ENCODE measurements at regions not wholly inside any gene's neighbourhood (a gene's known extent, or its start where the extent isn't known, plus 50 kb on each side); places are given as distances from the start of the nearest gene placed in this dataset.

DNA sequence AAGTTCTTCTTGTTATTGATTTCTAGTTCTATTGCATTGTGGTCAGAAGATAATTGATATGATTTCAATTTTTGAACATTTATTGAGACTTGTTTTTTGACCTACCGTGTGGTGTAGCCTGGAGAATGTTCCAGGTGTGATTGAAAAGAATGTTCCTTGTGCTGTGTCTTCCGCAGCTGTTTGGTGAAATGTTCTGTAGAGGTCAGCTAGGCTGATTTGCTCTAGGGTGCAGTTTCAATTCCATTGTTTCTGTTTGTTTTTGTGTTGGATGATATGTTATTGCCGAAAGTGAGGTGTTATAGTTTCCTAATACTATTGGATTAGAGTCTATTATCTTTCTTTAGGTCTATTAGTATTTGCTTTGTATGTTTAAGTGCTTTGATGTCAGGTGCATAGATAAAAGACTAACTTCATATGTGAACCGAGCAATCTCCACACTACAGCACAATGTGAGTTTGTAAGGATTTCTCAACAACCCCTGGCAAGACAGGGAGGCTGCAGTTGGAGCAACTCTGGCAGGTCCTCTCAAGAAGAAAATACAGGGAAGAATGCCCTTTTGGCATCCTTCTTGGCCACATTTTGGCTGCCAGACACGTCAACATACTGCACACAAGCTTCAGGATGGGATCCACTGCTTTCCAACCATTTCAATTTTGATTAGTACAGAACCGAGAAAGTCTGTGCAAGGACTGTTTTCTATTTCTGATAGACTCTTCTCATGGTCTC is 320.7 kb downstream of the RNF144B start:
- TF ChIP-seq TCF12 (IDR thresholded peaks at IDR 0.05; ENCODE audit: low read depth) (no peak), YY1 (IDR thresholded peaks at IDR 0.05; ENCODE audit: low read depth) (no peak), TAF1 (IDR thresholded peaks at IDR 0.05; ENCODE audit: low read depth) (no peak), RAD21 (IDR thresholded peaks at IDR 0.05; ENCODE audit: low read depth) (no peak), EGR1 (IDR thresholded peaks at IDR 0.05) (no peak), CREB1 (IDR thresholded peaks at IDR 0.05; ENCODE audit: low read depth) (no peak), CEBPB (IDR thresholded peaks at IDR 0.05) (no peak), NFIC (IDR thresholded peaks at IDR 0.05) (no peak)
- TF ChIP-seq, protein P1, sequence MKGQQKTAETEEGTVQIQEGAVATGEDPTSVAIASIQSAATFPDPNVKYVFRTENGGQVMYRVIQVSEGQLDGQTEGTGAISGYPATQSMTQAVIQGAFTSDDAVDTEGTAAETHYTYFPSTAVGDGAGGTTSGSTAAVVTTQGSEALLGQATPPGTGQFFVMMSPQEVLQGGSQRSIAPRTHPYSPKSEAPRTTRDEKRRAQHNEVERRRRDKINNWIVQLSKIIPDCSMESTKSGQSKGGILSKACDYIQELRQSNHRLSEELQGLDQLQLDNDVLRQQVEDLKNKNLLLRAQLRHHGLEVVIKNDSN (IDR thresholded peaks at IDR 0.05), result no peak
- TF ChIP-seq, protein P2, sequence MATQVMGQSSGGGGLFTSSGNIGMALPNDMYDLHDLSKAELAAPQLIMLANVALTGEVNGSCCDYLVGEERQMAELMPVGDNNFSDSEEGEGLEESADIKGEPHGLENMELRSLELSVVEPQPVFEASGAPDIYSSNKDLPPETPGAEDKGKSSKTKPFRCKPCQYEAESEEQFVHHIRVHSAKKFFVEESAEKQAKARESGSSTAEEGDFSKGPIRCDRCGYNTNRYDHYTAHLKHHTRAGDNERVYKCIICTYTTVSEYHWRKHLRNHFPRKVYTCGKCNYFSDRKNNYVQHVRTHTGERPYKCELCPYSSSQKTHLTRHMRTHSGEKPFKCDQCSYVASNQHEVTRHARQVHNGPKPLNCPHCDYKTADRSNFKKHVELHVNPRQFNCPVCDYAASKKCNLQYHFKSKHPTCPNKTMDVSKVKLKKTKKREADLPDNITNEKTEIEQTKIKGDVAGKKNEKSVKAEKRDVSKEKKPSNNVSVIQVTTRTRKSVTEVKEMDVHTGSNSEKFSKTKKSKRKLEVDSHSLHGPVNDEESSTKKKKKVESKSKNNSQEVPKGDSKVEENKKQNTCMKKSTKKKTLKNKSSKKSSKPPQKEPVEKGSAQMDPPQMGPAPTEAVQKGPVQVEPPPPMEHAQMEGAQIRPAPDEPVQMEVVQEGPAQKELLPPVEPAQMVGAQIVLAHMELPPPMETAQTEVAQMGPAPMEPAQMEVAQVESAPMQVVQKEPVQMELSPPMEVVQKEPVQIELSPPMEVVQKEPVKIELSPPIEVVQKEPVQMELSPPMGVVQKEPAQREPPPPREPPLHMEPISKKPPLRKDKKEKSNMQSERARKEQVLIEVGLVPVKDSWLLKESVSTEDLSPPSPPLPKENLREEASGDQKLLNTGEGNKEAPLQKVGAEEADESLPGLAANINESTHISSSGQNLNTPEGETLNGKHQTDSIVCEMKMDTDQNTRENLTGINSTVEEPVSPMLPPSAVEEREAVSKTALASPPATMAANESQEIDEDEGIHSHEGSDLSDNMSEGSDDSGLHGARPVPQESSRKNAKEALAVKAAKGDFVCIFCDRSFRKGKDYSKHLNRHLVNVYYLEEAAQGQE (IDR thresholded peaks at IDR 0.05; ENCODE audit: low read depth), result no peak

DNA sequence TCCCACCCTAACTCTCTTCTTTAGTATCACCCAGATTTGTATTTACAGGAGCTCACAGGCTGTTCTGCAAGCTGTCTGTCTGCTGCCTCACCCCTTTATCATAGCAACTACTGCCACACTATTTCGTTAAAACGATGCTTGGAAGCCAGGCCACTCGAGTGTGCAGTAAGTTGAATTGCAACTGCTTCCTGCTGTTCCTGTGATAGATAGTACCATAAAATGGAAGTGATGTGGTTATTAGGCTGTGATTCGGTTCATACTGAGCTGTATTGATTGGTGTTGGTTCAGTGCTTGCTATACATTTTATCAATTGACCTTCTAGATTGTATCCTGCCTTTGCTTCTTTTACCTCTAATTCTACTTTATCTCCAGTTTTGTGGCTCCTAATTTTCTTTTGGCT is 325.4 kb downstream of the RNF144B start:
- TF ChIP-seq TCF12 (IDR thresholded peaks at IDR 0.05; ENCODE audit: low read depth), result no peak
- TF ChIP-seq, protein P2 (IDR thresholded peaks at IDR 0.05; ENCODE audit: low read depth), result no peak
- no peak for TF ChIP-seq TEAD4 (IDR thresholded peaks at IDR 0.05)
- TF ChIP-seq CEBPB (IDR thresholded peaks at IDR 0.05), result no peak
- TF ChIP-seq, protein P1 (IDR thresholded peaks at IDR 0.05), result no peak
- no peak for TF ChIP-seq NFIC (IDR thresholded peaks at IDR 0.05)
- TF ChIP-seq, protein P3, sequence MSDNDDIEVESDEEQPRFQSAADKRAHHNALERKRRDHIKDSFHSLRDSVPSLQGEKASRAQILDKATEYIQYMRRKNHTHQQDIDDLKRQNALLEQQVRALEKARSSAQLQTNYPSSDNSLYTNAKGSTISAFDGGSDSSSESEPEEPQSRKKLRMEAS (IDR thresholded peaks at IDR 0.05), result no peak
- TF ChIP-seq EGR1 (IDR thresholded peaks at IDR 0.05), result no peak
- no peak for TF ChIP-seq TAF1 (IDR thresholded peaks at IDR 0.05; ENCODE audit: low read depth)
- no peak for TF ChIP-seq ZBTB7A (IDR thresholded peaks at IDR 0.05; ENCODE audit: low read depth)
- no peak for TF ChIP-seq RAD21 (IDR thresholded peaks at IDR 0.05; ENCODE audit: low read depth)
- no peak for TF ChIP-seq EP300 (IDR thresholded peaks at IDR 0.05; ENCODE audit: borderline replicate concordance)
- TF ChIP-seq CREB1 (IDR thresholded peaks at IDR 0.05; ENCODE audit: low read depth), result no peak
- TF ChIP-seq FOXM1 (IDR thresholded peaks at IDR 0.05; ENCODE audit: borderline replicate concordance, low read depth), result no peak
- TF ChIP-seq YY1 (IDR thresholded peaks at IDR 0.05; ENCODE audit: low read depth), result no peak

DNA sequence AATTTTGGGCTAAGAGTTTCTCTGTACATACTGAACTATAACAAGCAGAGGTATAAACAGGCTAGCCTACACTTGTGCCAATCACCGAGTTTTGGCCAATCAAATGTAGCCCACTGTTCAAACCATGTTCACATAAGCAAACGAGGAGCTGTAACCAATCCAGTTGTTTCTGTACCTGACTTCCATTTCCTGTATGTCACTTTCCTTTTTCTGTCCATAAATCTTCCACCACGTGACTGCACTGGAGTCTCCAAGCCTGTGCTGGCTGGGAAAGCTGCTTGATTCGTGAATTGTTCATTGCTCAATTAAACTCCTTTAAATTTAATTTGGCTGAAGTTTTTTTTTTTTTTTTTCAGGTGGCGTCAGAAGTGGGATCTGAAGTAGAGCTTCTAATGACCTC is 332.9 kb downstream of the RNF144B start:
- TF ChIP-seq, protein P1 (IDR thresholded peaks at IDR 0.05), result peak; percentile 68
- no peak for TF ChIP-seq CREB1 (IDR thresholded peaks at IDR 0.05; ENCODE audit: low read depth)

DNA sequence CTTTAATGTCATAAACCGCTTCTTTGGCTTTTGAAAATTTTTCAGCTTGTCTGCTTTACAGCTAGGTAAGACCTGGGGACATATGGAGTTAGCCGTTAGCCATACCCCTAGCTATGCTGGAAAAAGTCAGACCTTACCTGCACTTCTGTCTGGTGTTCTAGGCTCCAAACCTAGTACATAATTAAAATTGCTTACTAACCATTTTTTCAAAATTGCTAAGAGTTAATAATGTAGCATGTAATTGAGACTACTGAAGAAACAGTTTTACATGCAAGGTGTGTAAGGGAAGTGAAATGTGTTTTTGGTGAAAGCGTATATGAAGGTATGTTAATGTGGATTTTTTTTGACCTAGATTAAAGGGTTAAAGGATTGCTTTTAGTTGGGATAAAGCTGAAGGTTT is 336.9 kb downstream of the RNF144B start:
- no peak for TF ChIP-seq EP300 (IDR thresholded peaks at IDR 0.05; ENCODE audit: borderline replicate concordance)

DNA sequence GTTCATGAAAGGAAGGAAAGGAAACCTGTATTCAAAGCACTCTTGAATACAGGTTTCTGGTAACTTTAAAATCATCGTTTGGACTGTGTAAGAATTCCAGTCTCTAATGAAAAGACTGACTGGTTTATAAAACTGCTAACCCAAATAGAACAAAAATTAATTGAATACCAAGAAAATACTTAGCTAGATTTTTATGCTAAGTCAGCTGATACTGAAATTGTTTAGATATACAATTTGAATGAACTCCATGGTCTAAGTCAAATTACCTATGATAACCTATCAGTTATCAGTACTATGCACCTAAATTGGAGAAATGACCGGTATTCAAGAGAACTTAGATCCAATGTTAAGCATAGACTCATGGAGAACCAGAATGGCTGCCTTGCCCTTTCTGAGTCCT is 338.3 kb downstream of the RNF144B start:
- TF ChIP-seq YY1 (IDR thresholded peaks at IDR 0.05; ENCODE audit: low read depth) (no peak), TAF1 (IDR thresholded peaks at IDR 0.05; ENCODE audit: low read depth) (no peak), ZBTB7A (IDR thresholded peaks at IDR 0.05; ENCODE audit: low read depth) (no peak), TCF12 (IDR thresholded peaks at IDR 0.05; ENCODE audit: low read depth) (no peak), CREB1 (IDR thresholded peaks at IDR 0.05; ENCODE audit: low read depth) (no peak)
- TF ChIP-seq, protein P1 (IDR thresholded peaks at IDR 0.05), result no peak

DNA sequence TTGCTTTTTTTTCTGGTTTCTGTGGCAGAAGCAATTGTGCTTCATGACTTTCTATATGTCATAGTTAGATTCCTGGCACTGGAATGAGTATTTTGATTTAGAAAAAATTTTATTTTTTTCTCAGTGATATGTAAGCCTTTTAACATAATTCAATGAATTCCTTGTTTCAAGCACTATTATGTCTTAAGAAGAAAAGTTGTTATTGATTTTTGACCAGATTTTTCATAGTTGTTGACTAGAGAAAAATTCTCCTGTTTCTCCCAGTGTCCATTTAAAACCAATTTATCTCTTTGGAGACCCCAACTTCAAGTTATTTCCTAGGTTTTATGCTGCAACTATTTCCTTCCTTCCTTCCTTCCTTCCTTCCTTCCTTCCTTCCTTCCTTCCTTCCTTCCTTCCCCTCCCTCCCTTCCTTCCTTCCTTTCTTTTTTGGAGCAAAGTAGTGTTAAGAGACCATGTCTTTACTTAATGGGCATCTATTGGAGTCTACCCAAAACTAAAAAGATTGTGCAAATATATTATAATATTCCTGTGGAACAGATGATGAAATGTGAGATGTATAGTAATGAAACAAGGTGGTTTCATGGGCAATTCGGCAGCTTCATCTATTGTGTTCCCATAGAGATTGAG is 346.9 kb downstream of the RNF144B start:
- no peak for TF ChIP-seq CEBPB (IDR thresholded peaks at IDR 0.05)
- TF ChIP-seq FOXM1 (IDR thresholded peaks at IDR 0.05; ENCODE audit: borderline replicate concordance, low read depth), result no peak
- TF ChIP-seq ZBTB7A (IDR thresholded peaks at IDR 0.05; ENCODE audit: low read depth), result no peak
- TF ChIP-seq RAD21 (IDR thresholded peaks at IDR 0.05; ENCODE audit: low read depth), result no peak
- TF ChIP-seq YY1 (IDR thresholded peaks at IDR 0.05; ENCODE audit: low read depth), result no peak
